Liver (tissue), 7 donors: ENCODE measurements at regions not wholly inside any gene's neighbourhood (a gene's known extent, or its start where the extent isn't known, plus 50 kb on each side); places are given as distances from the start of the nearest gene placed in this dataset.

ENCODE experiments used
- DNase-seq: peaks from one replicate; pipeline ENCODE4 v3.0.0-alpha.2; 2017; ENCODE audit warnings: low spot score
- H3K27ac ChIP-seq, 2 donors: one replicate each; pipeline ENCODE4 v1.7.0; 2013; ENCODE audit warnings: inconsistent platforms in 2 of 2, low read length in 2 of 2, control low read depth in 1 of 2, low read depth in 1 of 2, mild to moderate bottlenecking in 1 of 2
- H3K27me3 ChIP-seq, 4 donors: one replicate each; pipeline versions ENCODE4 v1.6.1 to v1.7.0; 2013; ENCODE audit warnings: low read length in 3 of 4, inconsistent platforms in 1 of 4, mild to moderate bottlenecking in 1 of 4, moderate library complexity in 1 of 4; ENCODE audit not compliant: control insufficient read depth in 4 of 4, insufficient read depth in 4 of 4
- H3K36me3 ChIP-seq, 4 donors: one replicate each; pipeline versions ENCODE4 v1.6.1 to v1.7.0; 2013; ENCODE audit warnings: low read length in 3 of 4, mild to moderate bottlenecking in 3 of 4, low read depth in 1 of 4, moderate library complexity in 1 of 4; ENCODE audit not compliant: control insufficient read depth in 4 of 4, insufficient read depth in 3 of 4
- H3K4me1 ChIP-seq, 4 donors: one replicate each; pipeline versions ENCODE4 v1.6.1 to v1.7.0; 2013; ENCODE audit warnings: low read length in 3 of 4, mild to moderate bottlenecking in 3 of 4, moderate library complexity in 1 of 4; ENCODE audit not compliant: control insufficient read depth in 4 of 4, insufficient read depth in 4 of 4
- H3K4me3 ChIP-seq, 3 donors: one replicate each; pipeline versions ENCODE4 v1.6.1 to v1.7.0; 2013; ENCODE audit warnings: low read length in 3 of 3, control low read depth in 1 of 3, low read depth in 1 of 3, mild to moderate bottlenecking in 1 of 3
- H3K9ac ChIP-seq, 2 donors: one replicate each; pipeline ENCODE4 v1.7.0; 2013; ENCODE audit warnings: low read length in 2 of 2, mild to moderate bottlenecking in 2 of 2, moderate library complexity in 2 of 2, control low read depth in 1 of 2, low read depth in 1 of 2
- H3K9me3 ChIP-seq, 4 donors: one replicate each; pipeline versions ENCODE4 v1.6.1 to v1.7.0; 2013; ENCODE audit warnings: low read length in 3 of 4; ENCODE audit not compliant: control insufficient read depth in 4 of 4
- ATF3 ChIP-seq: IDR thresholded peaks from 2 replicates; pipeline ENCODE4 v1.6.1; 2016; ENCODE audit warnings: antibody characterized with exemption
- EGR1 ChIP-seq, 2 donors: IDR thresholded peaks; 2 replicates each; pipeline ENCODE4 v1.6.1; 2016 to 2018; ENCODE audit warnings: antibody characterized with exemption in 2 of 2, low read depth in 2 of 2
- FOXA1 ChIP-seq: IDR thresholded peaks from 2 replicates; pipeline ENCODE4 v1.6.1; 2016; ENCODE audit warnings: antibody characterized with exemption
- FOXA2 ChIP-seq: IDR thresholded peaks from 2 replicates; pipeline ENCODE4 v1.6.1; 2016; ENCODE audit warnings: antibody characterized with exemption
- GABPA ChIP-seq, 2 donors: IDR thresholded peaks in 1 of 2; conservative IDR thresholded peaks in 1 of 2; 2 replicates each; pipeline ENCODE4 v1.6.1; 2016; ENCODE audit warnings: antibody characterized with exemption in 2 of 2, mild to moderate bottlenecking in 1 of 2, moderate library complexity in 1 of 2
- HNF4A ChIP-seq, 2 donors: conservative IDR thresholded peaks; 2 replicates each; pipeline ENCODE4 v1.6.1; 2016; ENCODE audit warnings: antibody characterized with exemption in 2 of 2, mild to moderate bottlenecking in 2 of 2
- HNF4G ChIP-seq: IDR thresholded peaks from 2 replicates; pipeline ENCODE4 v1.6.1; 2016; ENCODE audit warnings: antibody characterized with exemption
- JUND ChIP-seq, 2 donors: IDR thresholded peaks; 2 replicates each; pipeline ENCODE4 v1.6.1; 2016; ENCODE audit warnings: antibody characterized with exemption in 2 of 2
- MAX ChIP-seq: IDR thresholded peaks from 2 replicates; pipeline ENCODE4 v1.6.1; 2016; ENCODE audit warnings: antibody characterized with exemption
- NR2F2 ChIP-seq: IDR thresholded peaks from 2 replicates; pipeline ENCODE4 v1.6.1; 2016; ENCODE audit warnings: antibody characterized with exemption
- RAD21 ChIP-seq, 2 donors: IDR thresholded peaks; 2 replicates each; pipeline ENCODE4 v1.6.1; 2016; ENCODE audit warnings: antibody characterized with exemption in 2 of 2, mild to moderate bottlenecking in 2 of 2
- REST ChIP-seq: IDR thresholded peaks from 2 replicates; pipeline ENCODE4 v1.6.1; 2016; ENCODE audit warnings: antibody characterized with exemption, mild to moderate bottlenecking
- RXRA ChIP-seq, 2 donors: IDR thresholded peaks; 2 replicates each; pipeline ENCODE4 v1.6.1; 2017 to 2018; ENCODE audit warnings: antibody characterized with exemption in 2 of 2, mild to moderate bottlenecking in 1 of 2
- SP1 ChIP-seq: IDR thresholded peaks from 2 replicates; pipeline ENCODE4 v1.6.1; 2018; ENCODE audit warnings: antibody characterized with exemption, mild to moderate bottlenecking
- YY1 ChIP-seq: IDR thresholded peaks from 2 replicates; pipeline ENCODE4 v1.6.1; 2016; ENCODE audit warnings: antibody characterized with exemption, mild to moderate bottlenecking
- ZBTB33 ChIP-seq: IDR thresholded peaks from 2 replicates; pipeline ENCODE4 v1.6.1; 2016; ENCODE audit warnings: antibody characterized with exemption
- WGBS: extraction: QIAGEN DNeasy Blood & Tissue Kit; methylation state at CpG from one replicate; pipeline ENCODE4 v1.1.7; 2013; 5-methylcytosine and 5-hydroxymethylcytosine counted together
- donor health status: healthy.
- donor health status: healthy.
- donor health status: healthy.
- donor health status: healthy.

- 85% methylated on average over 3 of the region's 3 CpGs for WGBS
Observed at GRCh38 chr5:4704951-4705350, 435.2 kb upstream of the ADAMTS16 start.

GRCh38 chr5:4716781-4717180 lies 423.3 kb upstream of the ADAMTS16 start:
- Histone ChIP-seq H3K4me3 (no peak overlapping the region), H3K36me3 (no peaks in the 10 kb centered on the region), H3K4me1 (no peaks in the 10 kb centered on the region), H3K27me3 (no peaks in the 10 kb centered on the region), H3K9ac (no peak overlapping the region), H3K9me3 (no peaks in the 10 kb centered on the region), H3K27ac (no peak overlapping the region)
- no peak for DNase-seq
- TF ChIP-seq REST, result no peak
- TF ChIP-seq ATF3, result no peak
- WGBS, result 45% methylated on average over 4 of the region's 4 CpGs

More at GRCh38 chr5:4704951-4705350, 435.2 kb upstream of the ADAMTS16 start:
- H3K27me3 ChIP-seq, result no peaks in the 10 kb centered on the region
- no peak overlapping the region for H3K27ac ChIP-seq
- H3K36me3 ChIP-seq, result no peaks in the 10 kb centered on the region
- no peaks in the 10 kb centered on the region for H3K4me1 ChIP-seq
- no peaks in the 10 kb centered on the region for H3K9me3 ChIP-seq
- no peak for DNase-seq
- TF ChIP-seq ATF3 (no peak), GABPA (IDR thresholded peaks at IDR 0.05 in 1 of 2, conservative IDR thresholded peaks at IDR 0.05 in 1 of 2) (no peak), SP1 (no peak), YY1 (no peak), HNF4G (no peak)
- H3K9ac ChIP-seq, result no peak overlapping the region
- H3K4me3 ChIP-seq, result no peak overlapping the region

- no peak for DNase-seq
- no peaks in the 10 kb centered on the region for H3K4me1 ChIP-seq
- H3K27me3 ChIP-seq, result no peaks in the 10 kb centered on the region
- no peak overlapping the region for H3K9ac ChIP-seq
- no peak overlapping the region for H3K4me3 ChIP-seq
- H3K9me3 ChIP-seq, result no peaks in the 10 kb centered on the region
- H3K36me3 ChIP-seq, result no peaks in the 10 kb centered on the region
- no peak overlapping the region for H3K27ac ChIP-seq
- 42% methylated on average over 1 of the region's 1 CpG for WGBS
- TF ChIP-seq HNF4G, result no peak
- no peak for TF ChIP-seq NR2F2
- TF ChIP-seq ZBTB33, result no peak
- TF ChIP-seq YY1, result no peak
- TF ChIP-seq ATF3, result no peak
- TF ChIP-seq EGR1 (IDR thresholded peaks at IDR 0.05; ENCODE audit: low read depth in 2 of 2), result no peak
- TF ChIP-seq SP1, result no peak
- no peak for TF ChIP-seq MAX
- no peak for TF ChIP-seq JUND (IDR thresholded peaks at IDR 0.05)
- TF ChIP-seq FOXA2, result no peak
- no peak for TF ChIP-seq REST
- no peak for TF ChIP-seq GABPA (IDR thresholded peaks at IDR 0.05 in 1 of 2, conservative IDR thresholded peaks at IDR 0.05 in 1 of 2)
- no peak for TF ChIP-seq HNF4A (conservative IDR thresholded peaks at IDR 0.05)
- no peak for TF ChIP-seq FOXA1
- TF ChIP-seq RAD21 (IDR thresholded peaks at IDR 0.05), result no peak
- no peak for TF ChIP-seq RXRA (IDR thresholded peaks at IDR 0.05)
Observed at GRCh38 chr5:4717446-4717845, 422.7 kb upstream of the ADAMTS16 start.
